Stimulated activated CD8-positive, alpha-beta memory T cell treated with anti-CD3 and anti-CD28 coated beads, Interleukin-12 subunit alpha, Interleukin-12 subunit beta, amount 100 ng/mL, for 1 hour (primary cell): ENCODE measurements at regions not wholly inside any gene's neighbourhood (a gene's known extent, or its start where the extent isn't known, plus 50 kb on each side); places are given as distances from the start of the nearest gene placed in this dataset.

Source experiments
- DNase-seq: peaks from one replicate; pipeline ENCODE4 v3.0.0-alpha.2; 2020; ENCODE audit warnings: low read depth

GRCh38 chr2:12968399-12968798, 251.7 kb downstream of the TRIB2 start:
- DNase-seq, result no peak

DNA sequence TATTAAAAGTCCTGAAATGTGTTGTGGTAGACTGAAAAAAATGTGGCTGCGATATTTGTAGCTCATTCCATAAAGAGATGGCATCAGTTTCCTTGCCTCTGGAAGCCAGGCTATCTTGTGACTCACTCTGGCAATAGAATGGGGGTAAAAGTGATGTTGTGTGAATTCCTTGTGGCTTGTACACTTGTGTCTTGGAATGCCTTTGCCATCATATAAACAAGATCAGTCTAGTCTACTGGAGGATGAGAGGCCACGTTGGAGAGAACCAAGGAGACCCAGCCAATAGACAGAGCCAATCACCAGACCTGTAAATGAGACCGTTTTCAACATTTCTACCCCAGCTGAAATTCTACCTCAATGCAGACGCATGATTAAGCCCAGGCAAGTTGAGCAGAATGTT, 254.1 kb downstream of the TRIB2 start:
- no peak for DNase-seq

DNA sequence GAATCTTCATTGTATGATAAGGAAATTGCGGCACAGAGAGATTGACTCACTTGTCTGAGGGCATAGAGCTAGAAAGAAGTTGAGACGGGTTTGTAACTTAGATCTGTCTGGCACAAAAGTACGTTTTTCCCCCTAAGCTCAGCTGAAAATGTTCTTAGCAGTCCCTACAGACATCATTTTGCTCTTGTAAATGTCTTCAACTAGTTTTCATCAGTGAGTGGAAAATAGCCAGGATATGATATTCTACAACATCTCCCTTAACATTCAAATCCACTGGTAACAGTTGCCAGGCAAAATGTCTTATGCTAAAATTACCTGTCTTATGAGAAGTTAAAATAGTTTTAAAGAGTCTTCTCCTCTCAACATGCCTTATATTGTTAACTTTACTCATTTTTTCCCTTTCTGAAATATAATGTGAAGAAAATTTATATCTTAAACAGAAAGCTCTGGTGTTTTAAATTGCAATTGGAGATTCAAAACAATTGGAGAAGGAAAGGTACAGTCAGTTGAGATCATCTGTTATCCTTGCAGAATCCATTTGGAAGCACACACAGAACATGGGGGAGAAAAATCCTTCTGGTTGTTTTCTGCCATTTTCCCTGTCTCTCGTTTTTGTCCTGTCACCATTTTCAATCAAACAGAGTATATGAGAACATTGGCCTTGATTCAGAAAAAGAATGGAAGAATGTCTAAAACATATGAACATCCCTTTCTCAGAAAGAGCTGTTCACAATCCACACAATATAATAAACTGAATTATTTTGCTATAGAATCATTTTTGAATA, 255.0 kb downstream of the TRIB2 start:
- no peak for DNase-seq

DNA sequence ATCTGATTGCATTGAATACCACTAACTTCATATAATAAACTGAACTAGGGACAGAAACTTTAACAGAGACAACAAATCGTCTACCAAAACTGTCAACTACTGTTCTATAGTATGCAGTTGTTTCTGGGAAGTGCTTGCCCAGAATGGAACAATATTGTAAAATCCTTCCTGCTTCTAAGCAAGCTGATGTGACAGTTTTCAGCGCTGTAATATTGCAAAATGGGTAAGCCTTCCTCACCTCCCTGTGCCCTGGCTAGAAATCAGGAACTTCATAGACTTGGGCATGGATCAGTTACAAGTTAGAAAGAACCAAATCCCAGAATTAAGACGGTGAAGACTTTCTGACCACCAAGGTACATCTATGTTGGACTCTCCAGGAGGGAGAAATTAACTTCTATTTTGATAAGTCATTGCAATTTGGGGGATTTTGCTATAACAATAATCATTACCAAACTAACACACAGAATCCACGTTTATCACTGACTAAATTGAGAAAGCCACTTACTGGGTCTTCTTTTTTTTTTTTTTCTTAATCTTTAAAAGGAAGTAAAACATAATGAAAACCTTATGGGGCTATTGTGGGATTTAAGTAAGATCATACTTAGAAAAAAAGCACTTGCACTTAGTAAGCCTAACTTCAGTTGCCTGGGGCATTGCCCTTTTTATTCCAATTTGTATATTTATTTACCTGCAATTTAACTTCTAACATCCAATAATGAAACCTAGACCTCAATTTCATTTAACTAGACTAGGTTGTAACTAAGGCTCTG, 261.5 kb downstream of the TRIB2 start:
- no peak for DNase-seq

GRCh38 chr2:12979066-12979465, 262.3 kb downstream of the TRIB2 start:
- no peak for DNase-seq

DNA sequence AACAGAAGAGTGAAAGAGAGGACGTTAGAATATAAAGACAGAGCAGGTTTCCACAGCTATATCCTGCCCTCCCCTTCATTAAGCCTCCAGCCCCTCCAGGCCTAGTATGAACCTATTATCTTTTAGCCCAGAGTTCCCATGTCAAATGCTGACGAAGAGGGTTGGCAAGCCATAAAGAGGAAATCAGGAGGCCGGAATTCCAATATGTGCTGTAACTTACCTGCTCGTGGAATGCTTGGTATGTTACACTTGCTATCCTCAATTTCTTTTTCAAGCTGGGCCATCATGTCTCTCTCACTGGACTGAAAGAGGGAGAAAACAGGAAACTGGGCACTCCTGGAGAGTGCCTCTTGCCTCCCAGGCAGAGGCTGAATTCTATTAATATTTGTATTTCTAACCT, 264.1 kb downstream of the TRIB2 start:
- DNase-seq, result no peak

DNA sequence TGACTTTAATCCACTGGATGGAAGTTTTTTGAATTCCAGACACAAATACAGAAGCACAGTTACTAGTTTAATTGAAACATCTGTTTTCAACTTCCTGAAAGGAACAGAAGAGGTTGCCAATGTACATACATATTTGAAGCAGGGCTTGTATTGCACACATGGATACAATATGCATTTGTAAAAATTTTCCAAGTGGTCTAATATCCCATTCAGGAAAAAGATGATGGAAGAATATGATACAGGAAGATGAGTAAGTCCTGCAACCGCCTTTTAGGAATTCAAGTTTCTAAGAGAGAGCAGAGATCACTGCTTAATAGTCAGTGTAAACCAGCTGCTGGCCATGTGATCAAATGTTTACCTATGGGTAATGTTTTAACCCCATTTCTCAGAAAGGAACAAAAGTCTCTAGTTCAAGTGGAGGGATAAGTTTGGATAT, 265.4 kb downstream of the TRIB2 start:
- DNase-seq, result no peak

- DNase-seq, result no peak
These were observed 270.5 kb downstream of the TRIB2 start for GRCh38 chr2:12987246-12987645.

DNA sequence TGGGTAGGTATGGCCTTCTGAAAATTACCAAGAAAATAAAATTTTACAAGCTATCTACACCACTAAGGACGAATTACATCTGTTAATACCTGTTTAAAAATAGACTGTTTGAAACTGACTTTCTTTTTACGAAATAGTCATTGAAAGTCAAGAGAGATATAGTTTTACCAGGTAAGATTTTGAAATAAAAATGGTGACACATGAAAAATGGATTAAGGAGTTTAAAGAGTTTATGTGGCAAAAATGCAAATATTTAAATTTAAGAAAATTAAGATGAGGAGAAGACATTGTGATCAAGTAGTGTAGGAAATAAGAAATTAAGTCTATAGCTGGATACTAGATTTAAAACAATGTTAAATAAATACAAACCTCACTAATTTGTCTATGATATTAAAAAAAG, 271.5 kb downstream of the TRIB2 start:
- no peak for DNase-seq

DNA sequence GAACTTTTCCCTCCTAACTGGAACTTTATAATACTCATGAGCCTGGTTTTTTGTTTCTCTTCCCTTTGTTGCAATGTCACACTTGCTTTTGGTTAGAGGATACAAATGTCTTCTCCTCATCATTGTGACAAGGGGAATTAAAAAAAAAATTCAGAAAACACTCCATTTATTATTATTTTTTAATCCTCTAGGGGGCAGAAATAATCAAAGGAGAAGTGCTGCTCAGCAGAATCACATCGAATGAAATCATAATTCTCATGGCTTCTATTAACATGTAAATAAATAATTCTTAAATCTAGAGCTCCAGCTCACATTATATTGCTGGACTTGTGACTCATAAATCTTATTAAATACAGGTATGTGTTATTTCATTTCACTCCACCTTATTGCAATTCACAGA, 273.8 kb downstream of the TRIB2 start:
- no peak for DNase-seq

GRCh38 chr2:12998685-12999084, 281.9 kb downstream of the TRIB2 start:
- DNase-seq, result no peak

DNA sequence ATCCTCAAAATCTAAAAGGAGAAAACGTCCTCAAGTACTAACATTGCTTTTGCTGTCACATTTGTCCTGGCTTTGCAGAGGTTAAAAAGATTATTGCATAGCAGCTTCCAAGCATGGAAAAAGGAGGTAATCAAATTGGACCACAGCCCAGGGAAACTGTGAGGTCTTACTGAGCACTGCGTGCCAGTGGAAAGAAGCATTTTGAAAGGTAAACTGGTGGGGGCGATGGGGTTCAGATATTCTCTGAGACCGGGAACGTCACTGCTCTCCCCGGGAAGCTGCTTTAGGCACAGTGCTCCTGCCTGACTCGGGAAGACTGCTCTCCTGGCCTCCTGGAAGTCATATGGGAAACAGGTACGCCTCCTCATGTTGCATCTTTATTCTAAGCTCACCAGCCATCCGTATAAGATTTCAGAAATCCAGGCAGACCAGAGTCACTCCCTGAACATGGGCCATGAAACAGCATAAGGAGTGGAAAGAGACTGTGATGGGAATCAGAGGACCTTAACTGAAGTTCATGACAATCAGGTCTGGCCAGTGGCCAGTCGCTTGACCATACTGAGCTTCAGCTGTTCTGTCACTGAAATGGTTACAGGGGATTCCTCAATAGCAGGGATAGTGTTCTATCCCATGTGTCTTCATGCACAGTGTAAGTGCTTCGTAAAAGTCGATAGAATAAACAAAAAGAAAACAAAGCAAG, 284.1 kb downstream of the TRIB2 start:
- no peak for DNase-seq

DNA sequence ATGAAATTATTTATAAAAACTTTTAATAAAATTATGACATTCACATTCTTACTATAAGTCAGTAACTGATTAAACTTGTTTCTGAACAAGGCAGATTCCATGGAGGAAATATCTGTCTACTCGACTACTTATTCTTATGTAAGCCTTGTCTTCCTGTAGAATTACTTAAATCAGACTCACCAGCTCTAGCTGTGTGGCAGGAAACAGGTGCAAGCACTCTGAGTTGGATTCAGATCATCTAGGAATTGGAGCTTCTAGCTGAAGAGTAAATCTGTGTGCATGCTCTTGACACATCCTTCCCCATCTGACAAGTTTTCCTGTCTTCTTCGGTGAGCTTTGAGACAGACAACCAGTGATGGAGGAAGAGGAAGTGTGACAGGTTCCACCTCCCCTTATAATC, 284.7 kb downstream of the TRIB2 start:
- DNase-seq, result no peak

- no peak for DNase-seq
These were observed 286.0 kb downstream of the TRIB2 start for GRCh38 chr2:13002536-13003331.

GRCh38 chr2:13003500-13003899, 286.8 kb downstream of the TRIB2 start:
- no peak for DNase-seq

DNA sequence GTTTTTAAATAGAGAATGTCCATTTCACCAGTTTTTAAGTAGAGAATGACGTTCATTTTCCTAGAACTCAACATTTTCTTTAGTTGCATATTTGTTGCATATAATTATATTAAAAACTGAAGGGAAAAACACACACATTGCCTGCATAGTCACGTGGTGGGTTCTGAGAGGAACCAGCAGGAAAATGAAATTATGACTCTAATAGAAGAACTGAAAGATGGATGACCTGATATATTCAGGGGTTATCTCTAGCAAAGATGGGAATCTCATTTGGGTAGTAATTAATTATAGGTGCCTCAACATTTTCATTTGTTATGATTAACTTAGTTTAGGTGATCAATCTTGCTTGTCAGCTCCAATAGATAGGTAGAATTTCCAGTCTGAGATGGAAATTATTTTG, 288.3 kb downstream of the TRIB2 start:
- no peak for DNase-seq

GRCh38 chr2:13005761-13006335, 289.1 kb downstream of the TRIB2 start:
- no peak for DNase-seq

DNA sequence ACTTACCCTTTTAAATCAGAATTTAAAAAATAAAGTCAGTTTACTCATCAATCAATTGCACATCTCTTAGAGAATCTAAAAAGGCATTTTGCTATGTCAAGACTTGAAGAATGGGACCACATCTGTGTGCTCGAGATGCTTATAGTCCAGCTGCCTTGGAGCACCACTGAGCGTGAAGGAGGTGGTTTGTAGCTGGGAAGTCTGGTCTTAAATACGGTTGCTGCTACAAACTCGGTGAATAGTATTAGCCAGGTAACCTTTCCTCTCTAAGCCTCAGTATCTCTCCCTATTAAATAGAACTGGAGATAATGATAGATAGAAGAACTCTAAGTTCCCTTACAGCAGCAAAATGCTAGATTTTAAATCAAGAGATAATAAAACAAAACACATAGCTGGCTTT, 289.7 kb downstream of the TRIB2 start:
- no peak for DNase-seq

DNA sequence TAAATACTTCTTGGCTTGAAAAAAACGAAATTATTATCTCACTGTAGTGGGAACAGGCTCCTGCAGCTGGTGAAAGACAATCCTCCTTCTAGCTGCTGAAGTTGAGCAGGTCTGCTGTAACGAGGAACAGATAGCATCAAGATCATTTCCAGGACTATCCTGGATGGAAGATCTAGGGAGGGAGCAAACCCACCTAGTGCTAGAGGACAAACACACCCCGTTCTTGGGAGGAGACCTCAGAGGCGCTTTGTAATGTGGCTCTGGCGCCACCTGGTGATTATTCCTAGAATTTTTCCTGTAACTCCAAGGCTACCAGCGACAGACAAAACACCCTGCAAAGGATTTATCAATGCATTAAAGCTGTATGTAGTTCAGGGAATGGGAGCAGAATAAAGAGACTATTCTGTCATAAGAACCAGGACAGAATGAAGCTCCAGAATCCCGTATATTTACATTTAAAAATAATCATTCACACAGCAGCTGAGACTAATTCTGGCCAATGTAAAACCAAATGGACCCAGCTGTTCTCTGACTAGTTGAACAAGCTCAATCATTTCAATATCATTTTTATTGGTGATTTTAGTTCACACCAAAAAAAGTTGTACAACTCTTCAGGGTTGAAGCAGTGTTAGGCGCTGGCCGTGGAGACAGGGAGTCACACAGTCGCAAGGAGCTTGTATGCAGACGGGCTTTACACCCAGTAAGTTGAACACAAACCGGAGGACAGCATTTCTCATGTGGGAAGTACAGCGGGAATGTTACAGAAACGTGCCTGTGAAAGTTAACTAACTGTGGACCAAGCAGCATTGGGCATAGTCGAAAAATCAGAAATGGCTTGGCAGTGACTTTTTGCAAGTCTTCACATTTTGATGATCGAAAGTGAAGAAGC, 290.3 kb downstream of the TRIB2 start:
- DNase-seq, result peak; percentile 43

DNA sequence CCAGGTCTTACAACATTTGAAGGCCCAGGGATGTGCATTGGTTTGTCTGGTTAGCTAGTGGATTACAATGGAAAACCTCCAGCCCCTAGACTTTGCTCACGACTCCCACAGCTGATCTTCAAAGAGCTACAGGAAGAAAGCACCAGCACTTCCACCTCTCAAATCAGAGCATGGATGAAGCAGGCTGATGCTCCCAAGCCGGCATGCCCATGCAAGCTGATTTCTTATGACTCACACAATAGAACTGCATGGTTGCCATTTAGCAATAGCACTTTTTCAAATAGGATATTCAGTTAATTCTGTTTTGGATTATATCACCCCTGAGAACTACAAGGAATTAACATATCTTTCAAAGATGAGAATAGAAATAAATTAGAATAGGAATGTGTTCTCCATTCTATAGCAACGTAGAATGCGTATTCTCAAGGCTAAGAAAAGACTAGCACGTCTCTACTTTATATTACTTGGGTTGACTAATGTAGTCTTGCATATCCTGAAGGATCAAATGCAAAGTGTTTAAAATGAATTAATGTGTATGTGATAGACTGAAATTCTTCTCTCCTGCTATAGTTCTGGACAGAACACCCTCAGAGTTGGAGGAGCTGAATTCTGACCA, 292.4 kb downstream of the TRIB2 start:
- no peak for DNase-seq
